SU-DHL-6 (cell line): ENCODE measurements at regions not wholly inside any gene's neighbourhood (a gene's known extent, or its start where the extent isn't known, plus 50 kb on each side); places are given as distances from the start of the nearest gene placed in this dataset.

Experiments
- H2AFZ ChIP-seq: fragments of 200-600 bp; sonication (generic); 2 replicates; pipeline ENCODE4 v1.6.1; 2014; ENCODE audit warnings: low read depth, mild to moderate bottlenecking, moderate library complexity, mixed read lengths, antibody characterized with exemption, low read length; ENCODE audit not compliant: severe bottlenecking
- H3F3A ChIP-seq: fragments of 200-600 bp; shearing (Covaris generic); 2 replicates; pipeline ENCODE4 v1.6.0; 2016; ENCODE audit warnings: antibody characterized with exemption, mild to moderate bottlenecking; ENCODE audit not compliant: insufficient read depth
- H3K27ac ChIP-seq: fragments of 200-600 bp; sonication (generic); 2 replicates; pipeline ENCODE4 v1.5.1; 2016; ENCODE audit warnings: low read depth, mild to moderate bottlenecking, low read length, moderate library complexity, mixed read lengths
- H3K27me3 ChIP-seq: fragments of 200-600 bp; sonication (generic), shearing (Covaris generic); 2 replicates; pipeline ENCODE4 v1.6.0; 2014; ENCODE audit warnings: mild to moderate bottlenecking, low read length
- H3K36me3 ChIP-seq: fragments of 200-600 bp; sonication (generic); 2 replicates; pipeline ENCODE4 v1.6.1; 2014; ENCODE audit warnings: mild to moderate bottlenecking, low read length, mixed read lengths
- H3K4me2 ChIP-seq: fragments of 300-600, 200-600 bp; shearing (Covaris generic), sonication (generic); 2 replicates; pipeline ENCODE4 v1.6.0; 2014; ENCODE audit warnings: low read length, low read depth, mild to moderate bottlenecking; ENCODE audit not compliant: poor library complexity, severe bottlenecking
- H3K4me3 ChIP-seq: fragments of 200-600 bp; sonication (generic); 2 replicates; pipeline ENCODE4 v1.5.1; 2014; ENCODE audit warnings: antibody characterized with exemption, low read length, mild to moderate bottlenecking, mixed read lengths; ENCODE audit not compliant: insufficient read depth, poor library complexity, severe bottlenecking
- H3K79me2 ChIP-seq: fragments of 200-600 bp; sonication (generic); 2 replicates; pipeline ENCODE4 v1.6.1; 2014; ENCODE audit warnings: mild to moderate bottlenecking, low read length, moderate library complexity; ENCODE audit not compliant: insufficient read depth
- H3K9ac ChIP-seq: fragments of 200-600 bp; sonication (generic); 2 replicates; pipeline ENCODE4 v1.7.0; 2014; ENCODE audit warnings: mild to moderate bottlenecking, low read length
- H3K9me2 ChIP-seq: fragments of 200-600 bp; sonication (generic); replicated peaks from 2 replicates; pipeline ENCODE4 v1.6.1; 2014; ENCODE audit warnings: low read length; ENCODE audit not compliant: insufficient read depth
- H3K9me3 ChIP-seq: fragments of 200-600 bp; sonication (generic); 2 replicates; pipeline ENCODE4 v1.6.1; 2014; ENCODE audit warnings: low read length, mixed read lengths; ENCODE audit not compliant: insufficient read depth
- H4K20me1 ChIP-seq: fragments of 200-600 bp; sonication (generic); 2 replicates; pipeline ENCODE4 v1.6.1; 2014; ENCODE audit warnings: low read depth, mild to moderate bottlenecking, antibody characterized with exemption, low read length, moderate library complexity, mixed read lengths
- CTCF ChIP-seq: fragments of 200-600 bp; sonication (generic); IDR thresholded peaks from one replicate; pipeline ENCODE4 v1.5.1; 2017; ENCODE audit warnings: antibody characterized with exemption, mild to moderate bottlenecking, low read length, moderate library complexity; ENCODE audit not compliant: insufficient read depth, poor library complexity, severe bottlenecking
- EZH2phosphoT487 ChIP-seq: fragments of 200-600 bp; sonication (generic), shearing (Covaris generic); conservative IDR thresholded peaks from 2 replicates; pipeline ENCODE4 v1.6.1; 2018; ENCODE audit warnings: mild to moderate bottlenecking, antibody characterized with exemption, low read length, moderate library complexity, mixed read lengths

- no peaks in the 10 kb centered on the region for H3K9me3 ChIP-seq
- no peak overlapping the region for H3K4me3 ChIP-seq
- no peaks in the 10 kb centered on the region for H3K36me3 ChIP-seq
- H3K9ac ChIP-seq = no peak overlapping the region
- H4K20me1 ChIP-seq = no peaks in the 10 kb centered on the region
- H3K4me2 ChIP-seq = no peak overlapping the region
- no peaks in the 10 kb centered on the region for H3F3A ChIP-seq
- H2AFZ ChIP-seq = no peak overlapping the region
- H3K27me3 ChIP-seq = no peaks in the 10 kb centered on the region
- H3K27ac ChIP-seq = no peak overlapping the region
- H3K9me2 ChIP-seq = no peaks in the 10 kb centered on the region
- TF ChIP-seq CTCF (no peak), EZH2phosphoT487 (no peak)
- no peaks in the 10 kb centered on the region for H3K79me2 ChIP-seq
Measured at GRCh38 chr12:77314378-77315052, 249.1 kb upstream of the E2F7 start.

- Histone ChIP-seq H3F3A (no peaks in the 10 kb centered on the region), H4K20me1 (no peaks in the 10 kb centered on the region), H3K9me3 (no peaks in the 10 kb centered on the region)
Measured at GRCh38 chr12:77308056-77308455, 242.7 kb upstream of the E2F7 start.

GRCh38 chr12:77300811-77301210, 235.4 kb upstream of the E2F7 start:
- TF ChIP-seq EZH2phosphoT487 (no peak), CTCF (no peak)
- Histone ChIP-seq H4K20me1 (no peaks in the 10 kb centered on the region), H3K4me2 (no peak overlapping the region), H3K79me2 (no peaks in the 10 kb centered on the region), H3K4me3 (no peak overlapping the region), H3K36me3 (no peaks in the 10 kb centered on the region), H3K9ac (no peak overlapping the region), H3K27ac (no peak overlapping the region), H3K27me3 (no peaks in the 10 kb centered on the region), H3K9me3 (no peaks in the 10 kb centered on the region), H2AFZ (no peak overlapping the region), H3K9me2 (no peaks in the 10 kb centered on the region), H3F3A (no peaks in the 10 kb centered on the region)

More at GRCh38 chr12:77308056-77308455, 242.7 kb upstream of the E2F7 start:
- H3K4me3 ChIP-seq = no peak overlapping the region
- H3K4me2 ChIP-seq = no peak overlapping the region
- H3K27me3 ChIP-seq = no peaks in the 10 kb centered on the region
- TF ChIP-seq EZH2phosphoT487 (no peak), CTCF (no peak)
- H3K9me2 ChIP-seq = no peaks in the 10 kb centered on the region
- no peak overlapping the region for H3K9ac ChIP-seq
- no peaks in the 10 kb centered on the region for H3K79me2 ChIP-seq
- H2AFZ ChIP-seq = no peak overlapping the region
- no peak overlapping the region for H3K27ac ChIP-seq
- no peaks in the 10 kb centered on the region for H3K36me3 ChIP-seq
